Thyroid gland (tissue), 4 donors: ENCODE measurements at regions not wholly inside any gene's neighbourhood (a gene's known extent, or its start where the extent isn't known, plus 50 kb on each side); places are given as distances from the start of the nearest gene placed in this dataset.

Source experiments
- DNase-seq, 2 donors: peaks; one replicate each; pipeline ENCODE4 v3.0.0-alpha.2; 2019
- H3K27ac ChIP-seq, 3 donors: fragments of 200-600 bp; sonication (generic); 1 replicate in 2 of 3; 2 replicates in 1 of 3; pipeline ENCODE4 v1.5.1; 2016 to 2019; ENCODE audit warnings: mild to moderate bottlenecking in 1 of 3, moderate library complexity in 1 of 3
- H3K27me3 ChIP-seq: fragments of 200-600 bp; sonication (generic); one replicate; pipeline ENCODE4 v1.5.1; 2019
- H3K36me3 ChIP-seq, 2 donors: fragments of 200-600 bp; sonication (generic); one replicate each; pipeline ENCODE4 v1.5.1; 2016 to 2019
- H3K4me1 ChIP-seq, 2 donors: fragments of 200-600 bp; sonication (generic); one replicate each; pipeline ENCODE4 v1.5.1; 2017 to 2019
- H3K4me3 ChIP-seq, 3 donors: fragments of 200-600 bp; sonication (generic); replicated peaks in 1 of 3; 1 replicate in 2 of 3; 2 replicates in 1 of 3; pipeline ENCODE4 v1.5.1; 2016; ENCODE audit warnings: mild to moderate bottlenecking in 1 of 3
- H3K9me3 ChIP-seq: fragments of 200-600 bp; sonication (generic); one replicate; pipeline ENCODE4 v1.5.1; 2017
- POLR2A ChIP-seq, 2 donors: fragments of 450-650 bp; IDR thresholded peaks; one replicate each; pipeline ENCODE4 v1.6.1; 2017; ENCODE audit warnings: antibody characterized with exemption in 2 of 2, mild to moderate bottlenecking in 2 of 2, moderate library complexity in 1 of 2
- WGBS, 2 donors: methylation state at CpG; one replicate each; pipeline ENCODE4 v1.1.5; 2017; 5-methylcytosine and 5-hydroxymethylcytosine counted together
- intact Hi-C: fragments of 100-400 bp; cut with DNase I; formaldehyde crosslinking; loops from one replicate; pipeline ENCODE4 v1.15.1; 2023
- TF ChIP-seq, protein P1 (sequence below), 6 experiments: fragments of 200-600 bp in 3 of 6; fragments of 450-650 bp in 3 of 6; sonication (generic) in 3 of 6; IDR thresholded peaks; one replicate each; pipeline ENCODE4 v1.5.1; 2016 to 2019; ENCODE audit warnings: antibody characterized with exemption in 6 of 6, mild to moderate bottlenecking in 2 of 6, inconsistent platforms in 1 of 6, moderate library complexity in 1 of 6

DNA sequence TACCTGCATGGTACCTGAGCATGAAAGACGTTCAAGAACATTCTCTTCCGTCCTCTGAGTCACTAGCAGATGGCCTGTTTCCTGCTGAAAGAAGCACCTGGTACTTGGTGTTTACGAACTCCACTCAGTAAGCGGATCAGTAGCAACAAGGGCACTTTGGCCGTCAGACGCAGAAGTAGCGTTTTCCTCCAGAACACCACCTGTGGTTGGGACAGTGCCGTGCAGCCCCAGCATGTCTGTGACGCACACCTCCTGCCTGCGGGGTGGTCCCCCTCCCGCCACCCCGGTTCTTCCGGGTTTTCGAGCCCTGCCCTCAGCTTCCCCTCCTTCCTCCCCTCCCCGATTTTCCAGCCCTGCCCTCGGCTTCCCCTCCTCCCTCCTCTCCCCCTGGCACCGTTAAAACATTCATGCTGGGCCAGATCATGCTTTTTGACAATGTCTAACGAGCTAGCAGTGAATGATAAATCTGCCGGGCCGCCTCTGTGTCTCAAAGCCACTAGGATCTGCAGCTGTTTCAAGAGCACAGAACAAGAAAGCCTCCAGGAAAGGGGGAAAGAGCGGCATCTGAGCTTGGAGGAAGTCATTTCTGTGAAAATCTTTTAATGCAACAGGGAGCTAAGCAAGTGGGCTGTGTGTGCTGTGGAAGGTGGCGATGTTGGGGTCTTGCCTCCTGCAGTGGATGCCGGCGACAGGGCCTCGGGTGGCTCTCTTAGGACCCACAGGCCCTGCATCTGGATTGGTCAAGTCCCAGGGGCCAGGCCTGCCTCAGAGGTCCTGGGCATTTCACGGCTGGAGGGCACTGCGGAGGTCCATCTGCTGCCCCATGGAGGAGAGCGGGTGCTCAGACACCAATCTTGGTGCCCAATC, 207.9 kb downstream of the ERMARD start:
- WGBS, 2 donors = 38 to 43% methylated on average over 25 to 26 of the region's 28 CpGs
- no peak for TF ChIP-seq POLR2A (IDR thresholded peaks at IDR 0.05)
- TF ChIP-seq, protein P1, sequence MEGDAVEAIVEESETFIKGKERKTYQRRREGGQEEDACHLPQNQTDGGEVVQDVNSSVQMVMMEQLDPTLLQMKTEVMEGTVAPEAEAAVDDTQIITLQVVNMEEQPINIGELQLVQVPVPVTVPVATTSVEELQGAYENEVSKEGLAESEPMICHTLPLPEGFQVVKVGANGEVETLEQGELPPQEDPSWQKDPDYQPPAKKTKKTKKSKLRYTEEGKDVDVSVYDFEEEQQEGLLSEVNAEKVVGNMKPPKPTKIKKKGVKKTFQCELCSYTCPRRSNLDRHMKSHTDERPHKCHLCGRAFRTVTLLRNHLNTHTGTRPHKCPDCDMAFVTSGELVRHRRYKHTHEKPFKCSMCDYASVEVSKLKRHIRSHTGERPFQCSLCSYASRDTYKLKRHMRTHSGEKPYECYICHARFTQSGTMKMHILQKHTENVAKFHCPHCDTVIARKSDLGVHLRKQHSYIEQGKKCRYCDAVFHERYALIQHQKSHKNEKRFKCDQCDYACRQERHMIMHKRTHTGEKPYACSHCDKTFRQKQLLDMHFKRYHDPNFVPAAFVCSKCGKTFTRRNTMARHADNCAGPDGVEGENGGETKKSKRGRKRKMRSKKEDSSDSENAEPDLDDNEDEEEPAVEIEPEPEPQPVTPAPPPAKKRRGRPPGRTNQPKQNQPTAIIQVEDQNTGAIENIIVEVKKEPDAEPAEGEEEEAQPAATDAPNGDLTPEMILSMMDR (IDR thresholded peaks at IDR 0.05) = peak in 1 of 6 experiments; percentile 9
- intact Hi-C loops = loop anchor here (10.0 kb wide), 2 partner anchors 335 to 565 kb away; partner anchors contain the start of gene DLL1
- no peaks in the 10 kb centered on the region for H3K27me3 ChIP-seq
- no peaks in the 10 kb centered on the region for H3K36me3 ChIP-seq
- H3K4me1 ChIP-seq = peaks cover 0 to 22% of the 10 kb centered on the region in 2 donors
- no peaks in the 10 kb centered on the region for H3K9me3 ChIP-seq
- peak; percentile 22 to 25 for DNase-seq
- H3K4me3 ChIP-seq = no peak overlapping the region
- no peak overlapping the region for H3K27ac ChIP-seq

GRCh38 chr6:169958510-169958909, 207.1 kb downstream of the ERMARD start:
- TF ChIP-seq, protein P1 (IDR thresholded peaks at IDR 0.05) = no peak
- TF ChIP-seq POLR2A (IDR thresholded peaks at IDR 0.05) = no peak
- Histone ChIP-seq H3K4me1 (peaks cover 0 to 22% of the 10 kb centered on the region in 2 donors), H3K27me3 (no peaks in the 10 kb centered on the region), H3K27ac (no peak overlapping the region), H3K36me3 (no peaks in the 10 kb centered on the region), H3K4me3 (no peak overlapping the region), H3K9me3 (no peaks in the 10 kb centered on the region)
- intact Hi-C loops = loop anchor here (10.0 kb wide), 2 partner anchors 336 to 566 kb away; partner anchors contain the start of gene DLL1
- 88 to 96% methylated on average over 10 of the region's 10 CpGs for WGBS, 2 donors
- DNase-seq = no peak

GRCh38 chr6:169957351-169957963, 206.0 kb downstream of the ERMARD start:
- H3K4me1 ChIP-seq = peaks cover 0 to 22% of the 10 kb centered on the region in 2 donors
- H3K36me3 ChIP-seq = no peaks in the 10 kb centered on the region
- no peaks in the 10 kb centered on the region for H3K27me3 ChIP-seq
- TF ChIP-seq, protein P1 (IDR thresholded peaks at IDR 0.05) = no peak
- no peak for TF ChIP-seq POLR2A (IDR thresholded peaks at IDR 0.05)
- DNase-seq = no peak
- 87 to 94% methylated on average over 3 to 22 of the region's 24 CpGs for WGBS, 2 donors
- H3K27ac ChIP-seq = no peak overlapping the region
- H3K4me3 ChIP-seq = no peak overlapping the region
- intact Hi-C loops = loop anchor here (10.0 kb wide), 2 partner anchors 337 to 567 kb away; partner anchors contain the start of gene DLL1
- H3K9me3 ChIP-seq = no peaks in the 10 kb centered on the region

GRCh38 chr6:169956580-169956979, 205.2 kb downstream of the ERMARD start:
- TF ChIP-seq, protein P1 (IDR thresholded peaks at IDR 0.05) = no peak
- no peak for TF ChIP-seq POLR2A (IDR thresholded peaks at IDR 0.05)
- no peak for DNase-seq
- 84 to 87% methylated on average over 5 to 6 of the region's 9 CpGs for WGBS, 2 donors

More at GRCh38 chr6:169956580-169956979, 205.2 kb downstream of the ERMARD start:
- Histone ChIP-seq H3K4me3 (no peak overlapping the region), H3K27ac (no peak overlapping the region), H3K9me3 (no peaks in the 10 kb centered on the region), H3K36me3 (no peaks in the 10 kb centered on the region), H3K27me3 (no peaks in the 10 kb centered on the region), H3K4me1 (peaks cover 0 to 14% of the 10 kb centered on the region in 2 donors)
- intact Hi-C loops = loop anchor here (10.0 kb wide), 2 partner anchors 338 to 568 kb away; partner anchors contain the start of gene DLL1
